Activated CD4-positive, alpha-beta T cell treated with anti-CD3 and anti-CD28 coated beads for 36 hours (primary cell): ENCODE measurements at regions not wholly inside any gene's neighbourhood (a gene's known extent, or its start where the extent isn't known, plus 50 kb on each side); places are given as distances from the start of the nearest gene placed in this dataset.

ENCODE experiments used
- ATAC-seq: fragments of 200-7000 bp; cut with Tn5 transposase; one replicate; pipeline ENCODE4 v1.10.0; 2021; ENCODE audit warnings: mild to moderate bottlenecking, moderate library complexity
- CTCF ChIA-PET: fragments of 350-600 bp; sonication (Branson Sonifier 250); formaldehyde crosslinking; loops from one replicate; lab custom pipeline; 2021; ENCODE audit warnings: antibody characterized with exemption; lab: Charles Lee
- POLR2A ChIA-PET: fragments of 350-600 bp; sonication (Branson Sonifier 250); formaldehyde crosslinking; loops from one replicate; lab custom pipeline; 2021; ENCODE audit warnings: antibody characterized with exemption, inconsistent platforms; lab: Charles Lee
- DNase-seq: peaks from one replicate; pipeline ENCODE4 v3.0.0-alpha.2; 2020
- H3K27ac Mint-ChIP-seq: one replicate; pipeline ENCODE4 v1.8.0; 2021; ENCODE audit warnings: mixed read lengths
- H3K27me3 Mint-ChIP-seq: one replicate; pipeline ENCODE4 v1.8.0; 2021; ENCODE audit warnings: mixed read lengths
- H3K36me3 Mint-ChIP-seq: one replicate; pipeline ENCODE4 v1.8.0; 2021; ENCODE audit warnings: low read depth, mixed read lengths
- H3K4me1 Mint-ChIP-seq: one replicate; pipeline ENCODE4 v1.8.0; 2021; ENCODE audit warnings: mixed read lengths
- H3K4me3 Mint-ChIP-seq: one replicate; pipeline ENCODE4 v1.8.0; 2021; ENCODE audit warnings: mild to moderate bottlenecking, moderate library complexity, mixed read lengths
- H3K9me3 Mint-ChIP-seq: one replicate; pipeline ENCODE4 v1.8.0; 2021; ENCODE audit warnings: low read depth, mixed read lengths
- intact Hi-C, 2 experiments: fragments of 100-400 bp; cut with DNase I in 1 of 2; cut with micrococcal nuclease in 1 of 2; formaldehyde crosslinking; loops; one replicate each; pipeline versions ENCODE4 v1.14.2 to v1.15.1; 2022 to 2024; cut with DNase I, micrococcal nuclease

- POLR2A ChIA-PET = no interaction called here
- Mint-ChIP-seq H3K9me3 (no peaks in the 10 kb centered on the region), H3K4me1 (peaks cover 8% of the 10 kb centered on the region), H3K36me3 (no peaks in the 10 kb centered on the region), H3K4me3 (no peak overlapping the region), H3K27ac (no peak overlapping the region), H3K27me3 (peaks cover 7% of the 10 kb centered on the region)
- peak; percentile 95 for ATAC-seq
- CTCF ChIA-PET = interaction anchor here (0.6 to 8.0 kb wide), 51 partner anchors 8 to 1866 kb away, joined by 3 to 137 read pairs (median 5); no protein-coding TSS in a partner anchor
- DNase-seq = peak; percentile 85
- intact Hi-C loops = loop anchor here (1.0 to 2.0 kb wide), 7 partner anchors 33 to 249 kb away; no protein-coding TSS in a partner anchor
Measured at GRCh38 chr2:204177977-204178522, 241.5 kb downstream of the ICOS start.

GRCh38 chr2:204180649-204181048, 244.1 kb downstream of the ICOS start:
- peak; percentile 17 for DNase-seq
- Mint-ChIP-seq H3K4me1 (peaks cover 8% of the 10 kb centered on the region), H3K4me3 (no peak overlapping the region), H3K27me3 (peaks cover 7% of the 10 kb centered on the region), H3K9me3 (no peaks in the 10 kb centered on the region), H3K36me3 (no peaks in the 10 kb centered on the region), H3K27ac (no peak overlapping the region)
- CTCF ChIA-PET = interaction anchor here (0.7 to 8.0 kb wide), 5 partner anchors 10 to 238 kb away, joined by 3 to 137 read pairs (median 3); no protein-coding TSS in a partner anchor
- peak; percentile 20 for ATAC-seq
- intact Hi-C loops = no loop called here
- POLR2A ChIA-PET = no interaction called here

- peaks cover 3% of the 10 kb centered on the region for H3K27me3 Mint-ChIP-seq
- no peaks in the 10 kb centered on the region for H3K9me3 Mint-ChIP-seq
- no peak for ATAC-seq
- DNase-seq = no peak
- no peak overlapping the region for H3K4me3 Mint-ChIP-seq
- POLR2A ChIA-PET = no interaction called here
- H3K27ac Mint-ChIP-seq = no peak overlapping the region
- peaks cover 13% of the 10 kb centered on the region for H3K4me1 Mint-ChIP-seq
- no peaks in the 10 kb centered on the region for H3K36me3 Mint-ChIP-seq
- CTCF ChIA-PET = interaction anchor here (0.7 kb wide), 1 partner anchor 1464 kb away, joined by 3 read pairs; no protein-coding TSS in a partner anchor
- intact Hi-C loops = no loop called here
Measured at GRCh38 chr2:204183608-204184007, 247.0 kb downstream of the ICOS start.

- ATAC-seq (no peak), DNase-seq (no peak)
- H3K4me1 Mint-ChIP-seq = peaks cover 13% of the 10 kb centered on the region
- H3K9me3 Mint-ChIP-seq = no peaks in the 10 kb centered on the region
- H3K4me3 Mint-ChIP-seq = no peak overlapping the region
- intact Hi-C loops = no loop called here
- peaks cover 2% of the 10 kb centered on the region for H3K27me3 Mint-ChIP-seq
- H3K27ac Mint-ChIP-seq = no peak overlapping the region
- ChIA-PET CTCF (no interaction called here), POLR2A (no interaction called here)
- no peaks in the 10 kb centered on the region for H3K36me3 Mint-ChIP-seq
Measured at GRCh38 chr2:204184226-204184625, 247.7 kb downstream of the ICOS start.

- peak; percentile 26 for ATAC-seq
- no peak overlapping the region for H3K4me3 Mint-ChIP-seq
- CTCF ChIA-PET = interaction anchor here (0.6 to 1.9 kb wide), 4 partner anchors 8 to 341 kb away, joined by 3 to 7 read pairs (median 4); no protein-coding TSS in a partner anchor
- POLR2A ChIA-PET = no interaction called here
- no peaks in the 10 kb centered on the region for H3K36me3 Mint-ChIP-seq
- intact Hi-C loops = no loop called here
- no peak overlapping the region for H3K27ac Mint-ChIP-seq
- H3K9me3 Mint-ChIP-seq = no peaks in the 10 kb centered on the region
- H3K27me3 Mint-ChIP-seq = no peaks in the 10 kb centered on the region
- H3K4me1 Mint-ChIP-seq = peaks cover 13% of the 10 kb centered on the region
- no peak for DNase-seq
Measured at GRCh38 chr2:204187229-204188083, 250.9 kb downstream of the ICOS start.

- Mint-ChIP-seq H3K4me3 (no peak overlapping the region), H3K27ac (no peak overlapping the region)
Measured at GRCh38 chr2:204191574-204191973, 255.0 kb downstream of the ICOS start.

GRCh38 chr2:204195498-204195897, 258.9 kb downstream of the ICOS start:
- Mint-ChIP-seq H3K27me3 (peaks cover 1% of the 10 kb centered on the region), H3K4me3 (no peak overlapping the region), H3K4me1 (no peaks in the 10 kb centered on the region), H3K27ac (no peak overlapping the region), H3K36me3 (no peaks in the 10 kb centered on the region), H3K9me3 (no peaks in the 10 kb centered on the region)
- intact Hi-C loops = no loop called here
- DNase-seq (no peak), ATAC-seq (no peak)
- POLR2A ChIA-PET = no interaction called here
- CTCF ChIA-PET = interaction anchor here (1.0 to 1.3 kb wide), 2 partner anchors 18 to 123 kb away, joined by 3 to 5 read pairs; no protein-coding TSS in a partner anchor

More at GRCh38 chr2:204191574-204191973, 255.0 kb downstream of the ICOS start:
- no peak for DNase-seq
- intact Hi-C loops = no loop called here
- no peaks in the 10 kb centered on the region for H3K9me3 Mint-ChIP-seq
- peaks cover 13% of the 10 kb centered on the region for H3K4me1 Mint-ChIP-seq
- ChIA-PET CTCF (interaction anchor here (0.9 to 1.6 kb wide), 6 partner anchors 11 to 119 kb away, joined by 3 to 13 read pairs (median 4); no protein-coding TSS in a partner anchor), POLR2A (no interaction called here)
- no peaks in the 10 kb centered on the region for H3K36me3 Mint-ChIP-seq
- H3K27me3 Mint-ChIP-seq = peaks cover 1% of the 10 kb centered on the region
- ATAC-seq = no peak

GRCh38 chr2:204197336-204198005, 260.9 kb downstream of the ICOS start:
- intact Hi-C loops = no loop called here
- ChIA-PET CTCF (interaction anchor here (1.0 to 1.4 kb wide), 4 partner anchors 19 to 80 kb away, joined by 3 to 5 read pairs (median 3); no protein-coding TSS in a partner anchor), POLR2A (no interaction called here)
- Mint-ChIP-seq H3K4me3 (no peak overlapping the region), H3K4me1 (no peaks in the 10 kb centered on the region), H3K9me3 (no peaks in the 10 kb centered on the region), H3K27ac (no peak overlapping the region), H3K27me3 (peaks cover 1% of the 10 kb centered on the region), H3K36me3 (no peaks in the 10 kb centered on the region)
- no peak for ATAC-seq
- no peak for DNase-seq

- ATAC-seq = no peak
- DNase-seq = no peak
- H3K36me3 Mint-ChIP-seq = no peaks in the 10 kb centered on the region
- peaks cover 3% of the 10 kb centered on the region for H3K27me3 Mint-ChIP-seq
- CTCF ChIA-PET = interaction anchor here (1.2 kb wide), 1 partner anchor 128 kb away, joined by 3 read pairs; no protein-coding TSS in a partner anchor
- POLR2A ChIA-PET = no interaction called here
- no peaks in the 10 kb centered on the region for H3K9me3 Mint-ChIP-seq
- H3K27ac Mint-ChIP-seq = no peak overlapping the region
- H3K4me1 Mint-ChIP-seq = peaks cover 4% of the 10 kb centered on the region
- intact Hi-C loops = no loop called here
- H3K4me3 Mint-ChIP-seq = no peak overlapping the region
Measured at GRCh38 chr2:204199357-204199756, 262.8 kb downstream of the ICOS start.

- Mint-ChIP-seq H3K27ac (no peak overlapping the region), H3K9me3 (no peaks in the 10 kb centered on the region), H3K27me3 (peaks cover 5% of the 10 kb centered on the region), H3K4me3 (no peak overlapping the region), H3K36me3 (no peaks in the 10 kb centered on the region), H3K4me1 (peaks cover 8% of the 10 kb centered on the region)
- CTCF ChIA-PET = no interaction called here
- DNase-seq (no peak), ATAC-seq (no peak)
- POLR2A ChIA-PET = no interaction called here
- intact Hi-C loops = no loop called here
Measured at GRCh38 chr2:204201507-204201906, 264.9 kb downstream of the ICOS start.

- Mint-ChIP-seq H3K9me3 (no peaks in the 10 kb centered on the region), H3K27ac (no peak overlapping the region), H3K36me3 (no peaks in the 10 kb centered on the region), H3K4me1 (peaks cover 8% of the 10 kb centered on the region), H3K4me3 (no peak overlapping the region), H3K27me3 (peaks cover 7% of the 10 kb centered on the region)
- ATAC-seq = no peak
- ChIA-PET CTCF (no interaction called here), POLR2A (no interaction called here)
- intact Hi-C loops = no loop called here
- no peak for DNase-seq
Measured at GRCh38 chr2:204202253-204202652, 265.7 kb downstream of the ICOS start.
